Suprapubic skin (tissue), 4 donors: ENCODE measurements at regions not wholly inside any gene's neighbourhood (a gene's known extent, or its start where the extent isn't known, plus 50 kb on each side); places are given as distances from the start of the nearest gene placed in this dataset.

Experiments used
- DNase-seq, 2 donors: peaks; one replicate each; pipeline ENCODE4 v3.0.0-alpha.2; 2019; ENCODE audit warnings: low spot score in 2 of 2
- H3K27ac ChIP-seq: fragments of 200-600 bp; sonication (generic); one replicate; pipeline ENCODE4 v1.5.1; 2019
- H3K27me3 ChIP-seq: fragments of 200-600 bp; sonication (generic); one replicate; pipeline ENCODE4 v1.5.1; 2019
- H3K36me3 ChIP-seq: fragments of 200-600 bp; sonication (generic); one replicate; pipeline ENCODE4 v1.5.1; 2019
- H3K4me1 ChIP-seq: fragments of 200-600 bp; sonication (generic); one replicate; pipeline ENCODE4 v1.5.1; 2019
- H3K4me3 ChIP-seq: fragments of 200-600 bp; sonication (generic); one replicate; pipeline ENCODE4 v1.5.1; 2019; ENCODE audit warnings: mild to moderate bottlenecking
- H3K9me3 ChIP-seq: fragments of 200-600 bp; sonication (generic); one replicate; pipeline ENCODE4 v1.5.1; 2019
- CTCF ChIP-seq, 2 donors: fragments of 200-600 bp in 1 of 2; fragments of 450-650 bp in 1 of 2; sonication (generic) in 1 of 2; IDR thresholded peaks; one replicate each; pipeline ENCODE4 v1.5.1; 2016 to 2019; ENCODE audit warnings: antibody characterized with exemption in 2 of 2, mild to moderate bottlenecking in 1 of 2, moderate library complexity in 1 of 2
- EP300 ChIP-seq: sonication (generic); formaldehyde crosslinking; IDR thresholded peaks from one replicate; pipeline ENCODE4 v1.6.1; 2017; ENCODE audit warnings: antibody characterized with exemption
- POLR2A ChIP-seq, 2 donors: fragments of 450-650 bp; IDR thresholded peaks; one replicate each; pipeline ENCODE4 v1.6.1; 2017; ENCODE audit warnings: antibody characterized with exemption in 2 of 2, mild to moderate bottlenecking in 2 of 2, moderate library complexity in 2 of 2
- POLR2AphosphoS5 ChIP-seq, 3 donors: sonication (generic); formaldehyde crosslinking; IDR thresholded peaks; one replicate each; pipeline ENCODE4 v1.6.1; 2017; ENCODE audit warnings: antibody characterized with exemption in 3 of 3
- WGBS: methylation state at CpG from one replicate; pipeline ENCODE4 v1.1.5; 2018; 5-methylcytosine and 5-hydroxymethylcytosine counted together

DNA sequence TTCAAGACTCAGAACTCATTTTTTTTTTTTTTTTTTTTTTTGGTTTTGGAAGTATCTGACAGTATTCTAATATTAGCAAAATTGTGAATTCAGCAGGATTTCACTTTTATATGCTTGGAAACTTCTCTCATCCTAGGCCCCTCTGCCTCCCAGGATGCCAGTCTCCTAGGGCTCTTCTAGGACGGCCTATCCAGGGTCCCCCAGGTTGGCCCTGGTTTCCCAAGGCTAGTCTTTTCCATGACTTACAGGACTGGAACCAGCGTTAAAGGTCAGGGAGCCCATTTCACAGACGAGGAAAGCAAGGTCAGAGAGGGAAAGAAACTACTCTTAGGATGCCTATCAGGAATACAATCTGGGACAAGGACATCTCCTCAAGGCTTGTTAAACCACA, 412.5 kb downstream of the PTPRU start:
- WGBS, result 64% methylated on average over 3 of the region's 3 CpGs
- H3K4me3 ChIP-seq, result no peak overlapping the region
- TF ChIP-seq POLR2AphosphoS5 (IDR thresholded peaks at IDR 0.05) (no peak), EP300 (no peak), POLR2A (IDR thresholded peaks at IDR 0.05) (no peak), CTCF (IDR thresholded peaks at IDR 0.05) (no peak)

DNA sequence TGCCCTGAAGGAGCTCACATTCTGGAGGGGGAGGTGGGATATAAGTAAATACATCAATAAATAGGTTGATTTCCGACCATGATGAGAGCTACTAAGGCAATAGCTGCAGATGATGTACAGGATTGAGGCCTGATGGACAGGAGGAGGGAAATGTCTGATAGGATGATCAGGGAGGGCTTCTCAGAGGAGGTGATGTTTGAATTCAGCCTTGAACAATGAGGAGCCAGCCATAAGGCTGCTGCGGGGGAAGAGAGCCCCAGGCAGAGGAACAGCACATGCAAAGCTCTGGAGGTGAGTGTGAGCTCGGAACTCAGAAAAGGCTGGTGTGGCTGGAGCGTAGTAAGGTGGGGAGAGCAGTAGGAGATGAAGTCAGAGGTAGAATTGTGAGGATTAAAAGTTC, 411.7 kb downstream of the PTPRU start:
- H3K4me1 ChIP-seq, result no peaks in the 10 kb centered on the region
- H3K27me3 ChIP-seq, result peaks cover 26% of the 10 kb centered on the region
- no peak overlapping the region for H3K4me3 ChIP-seq
- H3K9me3 ChIP-seq, result no peaks in the 10 kb centered on the region
- no peaks in the 10 kb centered on the region for H3K36me3 ChIP-seq
- TF ChIP-seq CTCF (IDR thresholded peaks at IDR 0.05) (no peak), POLR2A (IDR thresholded peaks at IDR 0.05) (no peak), EP300 (no peak), POLR2AphosphoS5 (IDR thresholded peaks at IDR 0.05) (no peak)
- 55% methylated on average over 4 of the region's 4 CpGs for WGBS
- no peak overlapping the region for H3K27ac ChIP-seq
- no peak for DNase-seq

More for the DNA sequence above, 412.5 kb downstream of the PTPRU start:
- Histone ChIP-seq H3K9me3 (no peaks in the 10 kb centered on the region), H3K27ac (no peak overlapping the region), H3K4me1 (no peaks in the 10 kb centered on the region), H3K27me3 (peaks cover 29% of the 10 kb centered on the region), H3K36me3 (no peaks in the 10 kb centered on the region)
- no peak for DNase-seq

- TF ChIP-seq POLR2A (IDR thresholded peaks at IDR 0.05) (no peak), EP300 (no peak), POLR2AphosphoS5 (IDR thresholded peaks at IDR 0.05) (no peak), CTCF (IDR thresholded peaks at IDR 0.05) (no peak)
- Histone ChIP-seq H3K27ac (no peak overlapping the region), H3K4me3 (no peak overlapping the region), H3K27me3 (peaks cover 27% of the 10 kb centered on the region), H3K36me3 (no peaks in the 10 kb centered on the region), H3K4me1 (no peaks in the 10 kb centered on the region), H3K9me3 (no peaks in the 10 kb centered on the region)
- 93% methylated on average over 1 of the region's 1 CpG for WGBS
- DNase-seq, result no peak
Measured at GRCh38 chr1:29647581-29647980, 411.3 kb downstream of the PTPRU start.

DNA sequence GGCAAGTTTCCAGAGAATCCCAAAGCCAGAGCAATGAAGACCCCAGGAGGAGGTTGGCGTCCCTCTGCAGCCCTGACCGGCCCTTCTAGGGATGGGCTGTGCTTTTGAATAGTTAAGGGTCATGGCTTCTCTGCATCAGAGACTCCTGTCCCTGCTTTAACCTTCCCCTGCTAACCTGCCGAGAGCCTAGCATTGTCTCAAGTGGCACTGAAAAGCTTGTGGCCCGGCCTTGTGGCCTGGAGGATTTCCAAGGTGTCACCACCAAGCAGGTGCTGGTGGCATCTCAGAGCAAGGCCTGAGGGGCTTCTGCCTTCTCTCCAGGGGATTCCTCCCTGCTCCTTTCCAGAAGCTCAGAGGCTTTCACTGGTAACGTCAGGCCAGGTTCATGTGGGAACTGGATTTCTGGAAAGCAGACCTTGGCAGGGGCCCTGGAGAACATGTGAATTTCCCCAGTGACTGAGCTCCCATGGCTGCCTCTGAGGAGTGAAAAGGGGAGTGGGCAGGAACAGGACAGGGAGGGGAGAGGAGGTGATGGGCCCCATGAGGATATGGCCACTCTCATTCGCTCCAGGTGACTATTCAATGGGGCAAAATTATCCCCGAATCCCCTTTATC, 409.9 kb downstream of the PTPRU start:
- Histone ChIP-seq H3K4me1 (no peaks in the 10 kb centered on the region), H3K27me3 (peaks cover 36% of the 10 kb centered on the region), H3K9me3 (no peaks in the 10 kb centered on the region), H3K36me3 (no peaks in the 10 kb centered on the region), H3K27ac (no peak overlapping the region), H3K4me3 (no peak overlapping the region)
- WGBS, result 84% methylated on average over 7 of the region's 7 CpGs
- peak in 1 of 2 donors; percentile 64 for DNase-seq
- no peak for TF ChIP-seq EP300
- no peak for TF ChIP-seq POLR2AphosphoS5 (IDR thresholded peaks at IDR 0.05)

DNA sequence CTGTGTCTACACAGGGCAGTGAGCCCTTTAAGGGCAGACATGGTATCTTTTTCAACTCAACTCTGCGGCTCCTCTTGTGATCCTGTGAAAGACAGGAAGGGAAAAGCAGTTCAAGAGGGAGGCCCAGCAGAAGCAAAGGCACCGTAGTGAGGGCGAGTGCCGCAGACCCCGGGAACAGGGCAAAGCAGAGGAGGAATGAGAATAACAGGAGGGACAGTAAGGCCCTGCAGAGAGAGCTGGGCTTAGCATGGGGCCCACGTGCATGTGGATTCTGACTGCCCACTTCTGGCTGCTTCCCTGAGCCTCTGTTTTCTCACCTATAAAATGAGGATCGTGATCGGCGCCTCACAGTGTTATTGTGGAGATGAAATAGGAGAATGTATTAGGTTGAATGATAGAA, 409.3 kb downstream of the PTPRU start:
- Histone ChIP-seq H3K4me3 (no peak overlapping the region), H3K4me1 (no peaks in the 10 kb centered on the region), H3K27me3 (peaks cover 32% of the 10 kb centered on the region), H3K27ac (no peak overlapping the region), H3K36me3 (no peaks in the 10 kb centered on the region), H3K9me3 (no peaks in the 10 kb centered on the region)
- 77% methylated on average over 9 of the region's 9 CpGs for WGBS
- peak in 1 of 2 donors; percentile 54 for DNase-seq
- TF ChIP-seq POLR2A (IDR thresholded peaks at IDR 0.05) (no peak), POLR2AphosphoS5 (IDR thresholded peaks at IDR 0.05) (no peak), CTCF (IDR thresholded peaks at IDR 0.05) (no peak), EP300 (no peak)

DNA sequence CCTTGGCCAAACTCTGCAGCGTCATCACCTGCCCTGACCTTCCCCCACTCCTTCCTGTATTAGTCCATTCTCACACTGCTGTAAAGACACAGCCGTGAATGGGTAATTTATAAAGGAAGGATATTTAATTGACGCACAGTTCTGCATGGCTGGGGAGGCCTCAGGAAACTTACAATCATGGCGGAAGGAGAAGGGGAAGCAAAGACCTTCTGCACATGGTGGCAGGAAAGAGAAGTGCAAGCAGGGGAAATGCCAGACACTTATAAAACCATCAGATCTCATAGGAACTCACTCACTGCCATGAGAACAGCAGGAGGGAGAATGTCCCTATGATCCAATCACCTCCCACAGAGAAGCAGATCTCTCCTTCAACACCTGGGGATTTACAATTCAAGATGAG, 408.5 kb downstream of the PTPRU start:
- 80% methylated on average over 4 of the region's 4 CpGs for WGBS
- H3K27me3 ChIP-seq, result peaks cover 29% of the 10 kb centered on the region
- DNase-seq, result no peak

More for the DNA sequence above, 408.5 kb downstream of the PTPRU start:
- no peaks in the 10 kb centered on the region for H3K36me3 ChIP-seq
- H3K27ac ChIP-seq, result no peak overlapping the region
- no peaks in the 10 kb centered on the region for H3K9me3 ChIP-seq
- TF ChIP-seq POLR2AphosphoS5 (IDR thresholded peaks at IDR 0.05) (no peak), POLR2A (IDR thresholded peaks at IDR 0.05) (no peak), EP300 (no peak), CTCF (IDR thresholded peaks at IDR 0.05) (no peak)
- no peaks in the 10 kb centered on the region for H3K4me1 ChIP-seq
- no peak overlapping the region for H3K4me3 ChIP-seq
